Thyroid gland (tissue), 4 donors: ENCODE measurements at regions not wholly inside any gene's neighbourhood (a gene's known extent, or its start where the extent isn't known, plus 50 kb on each side); places are given as distances from the start of the nearest gene placed in this dataset.
"Not testable (repeated sequence)": the region's sequence is repeated elsewhere in the genome, so short reads cannot be mapped to it uniquely, and the experiment has no call there.

Source experiments
- DNase-seq, 2 donors: peaks; one replicate each; pipeline ENCODE4 v3.0.0-alpha.2; 2019
- H3K27ac ChIP-seq, 3 donors: fragments of 200-600 bp; sonication (generic); 1 replicate in 2 of 3; 2 replicates in 1 of 3; pipeline ENCODE4 v1.5.1; 2016 to 2019; ENCODE audit warnings: mild to moderate bottlenecking in 1 of 3, moderate library complexity in 1 of 3
- H3K27me3 ChIP-seq: fragments of 200-600 bp; sonication (generic); one replicate; pipeline ENCODE4 v1.5.1; 2019
- H3K36me3 ChIP-seq, 2 donors: fragments of 200-600 bp; sonication (generic); one replicate each; pipeline ENCODE4 v1.5.1; 2016 to 2019
- H3K4me1 ChIP-seq, 2 donors: fragments of 200-600 bp; sonication (generic); one replicate each; pipeline ENCODE4 v1.5.1; 2017 to 2019
- H3K4me3 ChIP-seq, 3 donors: fragments of 200-600 bp; sonication (generic); replicated peaks in 1 of 3; 1 replicate in 2 of 3; 2 replicates in 1 of 3; pipeline ENCODE4 v1.5.1; 2016; ENCODE audit warnings: mild to moderate bottlenecking in 1 of 3
- H3K9me3 ChIP-seq: fragments of 200-600 bp; sonication (generic); one replicate; pipeline ENCODE4 v1.5.1; 2017
- POLR2A ChIP-seq, 2 donors: fragments of 450-650 bp; IDR thresholded peaks; one replicate each; pipeline ENCODE4 v1.6.1; 2017; ENCODE audit warnings: antibody characterized with exemption in 2 of 2, mild to moderate bottlenecking in 2 of 2, moderate library complexity in 1 of 2
- WGBS, 2 donors: methylation state at CpG; one replicate each; pipeline ENCODE4 v1.1.5; 2017; 5-methylcytosine and 5-hydroxymethylcytosine counted together
- intact Hi-C: fragments of 100-400 bp; cut with DNase I; formaldehyde crosslinking; loops from one replicate; pipeline ENCODE4 v1.15.1; 2023
- TF ChIP-seq, protein P1 (sequence below), 6 experiments: fragments of 200-600 bp in 3 of 6; fragments of 450-650 bp in 3 of 6; sonication (generic) in 3 of 6; IDR thresholded peaks; one replicate each; pipeline ENCODE4 v1.5.1; 2016 to 2019; ENCODE audit warnings: antibody characterized with exemption in 6 of 6, mild to moderate bottlenecking in 2 of 6, inconsistent platforms in 1 of 6, moderate library complexity in 1 of 6

DNA sequence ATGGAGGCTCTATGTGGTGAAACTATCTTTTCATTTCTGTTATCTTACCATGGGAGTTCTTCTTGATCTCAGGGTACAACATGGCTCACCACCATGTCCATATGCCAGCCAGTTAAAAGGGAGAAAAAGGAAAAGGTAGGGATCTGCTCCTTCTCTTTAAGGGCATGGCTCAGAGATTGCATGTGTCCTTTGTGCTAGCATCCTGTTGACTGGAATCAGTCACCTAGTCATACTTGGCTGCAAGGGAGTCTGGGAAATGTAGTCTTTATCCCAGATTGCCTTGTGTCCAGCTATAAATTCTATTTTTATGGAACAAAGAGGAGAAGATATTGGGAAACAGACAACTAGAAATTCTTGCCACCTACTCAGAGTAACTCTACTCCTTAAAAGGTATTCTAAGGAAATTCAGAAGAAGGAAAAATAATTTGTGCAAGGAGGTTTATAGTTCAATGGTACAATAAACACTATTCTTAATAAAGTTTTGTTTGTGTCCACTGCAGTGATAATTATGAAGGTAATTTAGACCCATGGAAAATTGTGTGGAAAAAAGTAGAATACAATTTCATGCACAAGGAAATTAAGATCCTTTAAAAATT lies 86.4 kb upstream of the RPH3A start:
- DNase-seq: no peak
- intact Hi-C loops: no loop called here
- Histone ChIP-seq H3K27me3 (no peaks in the 10 kb centered on the region), H3K4me3 (no peak overlapping the region), H3K9me3 (no peaks in the 10 kb centered on the region), H3K27ac (no peak overlapping the region), H3K4me1 (no peaks in the 10 kb centered on the region), H3K36me3 (no peaks in the 10 kb centered on the region)
- no peak for TF ChIP-seq POLR2A (IDR thresholded peaks at IDR 0.05)
- TF ChIP-seq, protein P1, sequence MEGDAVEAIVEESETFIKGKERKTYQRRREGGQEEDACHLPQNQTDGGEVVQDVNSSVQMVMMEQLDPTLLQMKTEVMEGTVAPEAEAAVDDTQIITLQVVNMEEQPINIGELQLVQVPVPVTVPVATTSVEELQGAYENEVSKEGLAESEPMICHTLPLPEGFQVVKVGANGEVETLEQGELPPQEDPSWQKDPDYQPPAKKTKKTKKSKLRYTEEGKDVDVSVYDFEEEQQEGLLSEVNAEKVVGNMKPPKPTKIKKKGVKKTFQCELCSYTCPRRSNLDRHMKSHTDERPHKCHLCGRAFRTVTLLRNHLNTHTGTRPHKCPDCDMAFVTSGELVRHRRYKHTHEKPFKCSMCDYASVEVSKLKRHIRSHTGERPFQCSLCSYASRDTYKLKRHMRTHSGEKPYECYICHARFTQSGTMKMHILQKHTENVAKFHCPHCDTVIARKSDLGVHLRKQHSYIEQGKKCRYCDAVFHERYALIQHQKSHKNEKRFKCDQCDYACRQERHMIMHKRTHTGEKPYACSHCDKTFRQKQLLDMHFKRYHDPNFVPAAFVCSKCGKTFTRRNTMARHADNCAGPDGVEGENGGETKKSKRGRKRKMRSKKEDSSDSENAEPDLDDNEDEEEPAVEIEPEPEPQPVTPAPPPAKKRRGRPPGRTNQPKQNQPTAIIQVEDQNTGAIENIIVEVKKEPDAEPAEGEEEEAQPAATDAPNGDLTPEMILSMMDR (IDR thresholded peaks at IDR 0.05): no peak

DNA sequence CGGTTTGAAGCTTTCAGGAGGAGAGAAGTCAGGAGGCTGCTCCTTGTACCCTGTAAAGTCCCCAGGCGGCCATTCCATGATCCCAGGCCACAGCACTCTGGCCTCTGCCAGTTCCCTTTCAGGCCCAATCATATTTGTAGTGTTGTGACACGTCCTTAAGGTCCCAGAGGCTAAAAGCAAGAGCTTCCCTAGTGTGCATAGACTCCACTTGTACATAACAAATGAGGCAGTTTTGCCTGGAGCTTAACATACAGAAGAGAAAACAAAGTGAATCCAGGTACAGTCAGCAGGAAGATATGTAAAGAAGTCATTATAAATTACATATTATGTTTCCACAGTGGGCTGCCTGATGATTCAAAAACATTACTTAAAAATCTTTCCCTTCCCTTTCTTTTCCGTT lies 81.1 kb upstream of the RPH3A start:
- DNase-seq: no peak
- Histone ChIP-seq H3K27me3 (no peaks in the 10 kb centered on the region), H3K4me1 (no peaks in the 10 kb centered on the region), H3K4me3 (no peak overlapping the region), H3K9me3 (no peaks in the 10 kb centered on the region), H3K36me3 (no peaks in the 10 kb centered on the region), H3K27ac (no peak overlapping the region)
- intact Hi-C loops: no loop called here
- 65 to 70% methylated on average over 4 of the region's 4 CpGs for WGBS, 2 donors
- no peak for TF ChIP-seq POLR2A (IDR thresholded peaks at IDR 0.05)
- TF ChIP-seq, protein P1 (IDR thresholded peaks at IDR 0.05): no peak

DNA sequence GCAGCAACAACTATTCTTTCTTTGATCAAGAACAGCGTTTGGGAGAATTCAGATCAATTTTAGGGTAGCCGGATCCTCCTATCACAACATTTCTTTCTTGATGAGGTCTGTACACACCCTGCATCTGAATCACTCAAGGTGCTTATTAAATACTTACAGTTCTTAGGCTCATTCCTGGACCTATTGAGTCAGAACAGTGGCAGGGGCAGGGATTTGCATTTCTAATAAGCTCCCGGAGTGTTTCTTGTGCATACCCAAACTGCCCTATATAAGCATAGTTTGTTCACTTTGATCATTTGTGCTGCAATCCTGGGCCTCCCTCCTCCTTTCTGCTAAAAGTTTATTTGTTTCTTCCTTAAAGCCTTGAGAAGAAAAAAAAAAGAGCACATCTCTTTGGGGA lies 80.5 kb upstream of the RPH3A start:
- Histone ChIP-seq H3K9me3 (no peaks in the 10 kb centered on the region), H3K27me3 (no peaks in the 10 kb centered on the region), H3K27ac (no peak overlapping the region), H3K36me3 (no peaks in the 10 kb centered on the region), H3K4me3 (no peak overlapping the region), H3K4me1 (no peaks in the 10 kb centered on the region)
- 48 to 50% methylated on average over 3 of the region's 3 CpGs for WGBS, 2 donors
- no peak for TF ChIP-seq POLR2A (IDR thresholded peaks at IDR 0.05)
- TF ChIP-seq, protein P1 (IDR thresholded peaks at IDR 0.05): no peak
- no peak for DNase-seq
- intact Hi-C loops: no loop called here

DNA sequence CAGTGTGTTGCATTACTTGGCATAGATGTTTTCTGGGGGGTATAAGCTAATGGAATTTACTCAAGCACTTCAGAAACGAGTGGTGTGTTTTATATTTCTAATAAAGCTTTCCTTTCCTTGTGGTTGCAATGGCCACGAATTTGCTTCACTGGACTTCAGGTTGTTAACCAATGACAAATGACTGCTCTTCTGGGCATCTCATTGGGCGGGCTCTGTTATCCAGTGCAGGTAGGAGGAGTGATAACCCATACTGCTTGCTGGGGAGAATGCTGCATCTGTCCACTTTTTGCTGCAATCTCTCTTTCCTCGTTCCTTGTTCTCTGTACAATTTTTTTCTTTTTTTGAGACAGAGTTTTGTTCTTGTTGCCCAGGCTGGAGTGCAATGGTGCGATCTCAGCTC lies 80.0 kb upstream of the RPH3A start:
- H3K4me3 ChIP-seq: no peak overlapping the region
- DNase-seq: no peak
- TF ChIP-seq, protein P1 (IDR thresholded peaks at IDR 0.05): no peak
- no peak for TF ChIP-seq POLR2A (IDR thresholded peaks at IDR 0.05)
- no peaks in the 10 kb centered on the region for H3K4me1 ChIP-seq
- no peak overlapping the region for H3K27ac ChIP-seq
- H3K27me3 ChIP-seq: no peaks in the 10 kb centered on the region
- no peaks in the 10 kb centered on the region for H3K9me3 ChIP-seq
- intact Hi-C loops: no loop called here
- 49 to 54% methylated on average over 5 of the region's 5 CpGs for WGBS, 2 donors
- H3K36me3 ChIP-seq: no peaks in the 10 kb centered on the region

DNA sequence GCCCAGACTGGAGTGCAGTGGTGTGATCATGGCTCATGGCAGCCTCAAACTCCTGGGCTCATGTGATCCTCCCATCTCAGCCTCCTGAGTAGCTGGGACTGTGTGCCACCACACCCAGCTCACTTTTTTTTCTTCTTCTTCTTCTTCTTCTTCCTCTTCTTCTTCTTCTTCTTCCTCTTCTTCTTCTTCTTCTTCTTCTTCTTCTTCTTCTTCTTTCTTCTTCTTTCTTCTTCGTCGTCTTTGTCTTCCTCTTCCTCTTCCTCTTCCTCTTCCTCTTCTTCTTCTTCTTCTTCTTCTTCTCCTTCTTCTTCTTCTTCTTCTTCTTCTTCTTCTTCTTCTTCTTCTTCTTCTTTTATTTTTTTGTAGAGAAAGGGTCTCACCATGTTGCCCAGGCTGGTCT lies 78.8 kb upstream of the RPH3A start:
- WGBS, 2 donors: 89 to 93% methylated on average over 2 of the region's 2 CpGs
- H3K36me3 ChIP-seq, H3K4me3 ChIP-seq, DNase-seq, H3K27me3 ChIP-seq, H3K27ac ChIP-seq, H3K9me3 ChIP-seq, intact Hi-C loops, H3K4me1 ChIP-seq: not testable (repeated sequence)

DNA sequence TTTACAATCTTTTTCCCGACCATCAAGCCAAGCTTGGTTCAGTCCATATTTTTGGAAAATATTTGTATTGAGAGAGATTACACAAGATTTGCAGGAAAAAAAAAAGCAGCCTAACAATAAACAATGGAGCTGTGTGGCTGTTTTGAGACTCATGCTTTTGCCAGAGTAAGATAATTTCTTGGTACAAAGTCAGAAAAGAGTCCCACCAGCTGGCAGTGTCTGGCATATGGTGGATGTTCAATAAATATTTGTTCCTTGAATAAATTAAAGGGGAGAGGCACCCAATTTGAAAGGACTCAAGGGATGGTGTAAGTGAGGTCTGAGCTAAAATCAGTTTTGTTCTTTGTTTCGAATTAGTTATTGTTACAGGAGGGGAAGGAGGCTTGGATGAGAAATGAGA lies 78.1 kb upstream of the RPH3A start:
- DNase-seq: no peak
- 75 to 79% methylated on average over 2 of the region's 2 CpGs for WGBS, 2 donors
- no peaks in the 10 kb centered on the region for H3K36me3 ChIP-seq

More for the DNA sequence above, 78.1 kb upstream of the RPH3A start:
- H3K4me1 ChIP-seq: no peaks in the 10 kb centered on the region
- H3K9me3 ChIP-seq: no peaks in the 10 kb centered on the region
- H3K27me3 ChIP-seq: no peaks in the 10 kb centered on the region
- intact Hi-C loops: no loop called here
- H3K27ac ChIP-seq: no peak overlapping the region
- H3K4me3 ChIP-seq: no peak overlapping the region
- TF ChIP-seq, protein P1 (IDR thresholded peaks at IDR 0.05): no peak
- TF ChIP-seq POLR2A (IDR thresholded peaks at IDR 0.05): no peak
